HG03039 (cell line): ENCODE measurements at regions not wholly inside any gene's neighbourhood (a gene's known extent, or its start where the extent isn't known, plus 50 kb on each side); places are given as distances from the start of the nearest gene placed in this dataset.

Experiments used
- ATAC-seq: cut with Tn5 transposase; IDR thresholded peaks from one replicate; pipeline ENCODE4 v1.9.1; 2021; ENCODE audit warnings: mild to moderate bottlenecking, moderate library complexity; ENCODE audit not compliant: unreplicated experiment

DNA sequence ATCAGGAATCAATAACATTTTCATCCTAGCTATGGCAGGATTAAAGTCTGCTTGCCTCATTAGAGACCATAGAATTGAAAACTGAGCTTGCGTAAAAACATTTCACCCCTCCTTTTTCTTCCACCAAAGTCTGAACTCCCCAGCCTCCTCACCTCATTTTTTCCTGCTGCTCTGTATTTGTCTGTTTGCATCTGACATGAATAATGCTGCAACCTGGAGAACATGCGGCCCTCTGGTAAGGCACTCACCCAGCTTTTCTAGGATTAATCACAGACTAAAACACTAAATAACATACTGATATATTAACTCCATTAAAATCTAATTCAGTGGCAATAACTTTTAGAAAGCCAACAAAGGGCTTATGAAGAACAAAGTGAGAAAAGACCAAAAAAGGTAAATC is 677.7 kb upstream of the NRSN1 start:
- ATAC-seq, result no peak

GRCh38 chr6:23454080-23454976 is 671.7 kb upstream of the NRSN1 start:
- no peak for ATAC-seq

DNA sequence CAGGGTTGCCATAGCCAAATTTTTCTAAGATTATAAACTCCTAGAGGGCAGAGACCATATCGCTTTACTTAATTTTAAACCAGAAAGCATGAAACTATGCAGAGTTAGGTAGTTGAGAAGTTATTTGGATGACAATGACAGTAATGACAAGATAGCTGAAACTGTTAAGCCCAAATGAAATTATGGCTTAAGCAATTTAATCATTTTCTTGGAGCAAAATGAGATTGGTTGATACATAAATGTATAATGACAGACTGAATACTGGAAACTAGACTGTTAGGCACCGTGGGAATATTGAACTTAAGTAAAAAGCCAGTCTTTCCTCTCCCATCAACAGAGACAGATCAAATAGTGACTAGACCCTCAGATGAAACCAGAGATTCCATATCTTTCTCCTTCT is 670.3 kb upstream of the NRSN1 start:
- ATAC-seq, result no peak

DNA sequence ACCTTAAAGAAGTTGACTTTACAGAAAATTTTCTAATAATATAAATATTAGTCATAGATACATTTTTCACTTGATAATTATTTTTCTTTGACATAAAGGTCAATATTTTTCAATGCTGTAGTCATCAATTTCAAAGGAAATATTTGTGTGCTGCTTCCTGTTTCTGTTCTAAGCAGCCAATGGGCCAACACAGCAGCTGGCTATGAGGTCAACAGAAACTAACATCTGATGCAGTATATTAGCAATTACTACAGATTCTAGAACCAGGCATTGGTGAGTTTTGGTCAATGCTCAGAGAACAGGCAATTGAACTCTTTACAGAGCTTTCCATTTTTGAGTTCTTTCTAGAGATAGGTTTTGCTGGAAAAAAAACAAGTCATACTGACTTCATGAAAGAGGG is 669.6 kb upstream of the NRSN1 start:
- no peak for ATAC-seq

DNA sequence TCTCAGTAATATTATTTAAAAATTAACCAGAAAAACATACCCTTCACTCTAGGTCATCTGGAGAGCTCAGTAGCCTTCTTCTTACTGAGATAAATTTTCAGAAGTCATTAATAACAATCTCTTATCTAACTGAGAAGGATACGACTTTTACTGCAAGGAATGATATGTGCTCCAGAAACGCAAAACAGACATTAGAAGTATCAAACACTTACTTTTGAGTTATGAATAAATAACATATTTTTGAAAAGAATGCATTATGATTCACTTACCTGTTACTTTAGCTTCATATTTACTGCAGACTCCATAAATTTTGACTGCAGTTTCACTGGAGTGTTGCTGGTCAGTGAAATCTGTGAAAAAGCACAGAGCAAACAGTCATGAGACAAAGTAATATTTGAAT is 668.7 kb upstream of the NRSN1 start:
- ATAC-seq, result no peak

GRCh38 chr6:23465912-23466311 is 660.1 kb upstream of the NRSN1 start:
- ATAC-seq, result no peak

GRCh38 chr6:23477586-23477985 is 648.4 kb upstream of the NRSN1 start:
- no peak for ATAC-seq

DNA sequence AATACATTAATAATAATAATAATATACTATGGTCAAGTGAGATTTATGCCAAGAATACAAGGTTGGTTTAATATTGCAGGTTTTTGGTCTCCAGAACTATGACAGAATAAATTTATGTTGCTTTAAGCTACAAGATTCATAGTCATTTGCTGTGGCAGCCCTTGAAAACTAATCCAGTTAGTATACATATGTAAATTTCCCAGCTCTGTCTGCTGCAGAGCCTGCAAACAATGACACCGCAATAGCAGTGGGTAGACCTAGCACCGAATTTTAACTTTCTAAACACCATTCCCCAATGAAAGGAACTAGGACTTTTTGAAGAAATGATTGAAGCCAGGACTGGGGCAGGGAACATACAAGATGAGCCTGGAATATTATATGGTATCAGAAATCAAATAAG is 647.7 kb upstream of the NRSN1 start:
- ATAC-seq, result no peak

DNA sequence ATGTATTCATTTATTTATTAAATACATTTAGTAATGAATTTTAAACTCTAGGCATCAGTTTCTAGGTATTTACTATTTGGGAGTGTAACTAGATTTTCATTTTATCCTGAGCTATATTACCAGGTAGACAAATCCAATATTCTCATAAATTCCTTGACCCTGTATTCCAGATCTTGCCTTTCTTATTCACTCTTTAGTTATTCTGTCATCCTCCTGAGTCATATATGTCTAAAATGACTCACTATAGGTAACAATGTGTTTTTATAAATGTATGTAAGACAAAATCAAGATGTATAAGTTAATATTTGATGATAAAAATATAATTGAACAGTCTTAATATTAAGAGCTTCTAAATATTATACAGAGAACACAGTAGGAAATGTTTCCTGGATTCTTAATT is 642.1 kb upstream of the NRSN1 start:
- ATAC-seq, result no peak

DNA sequence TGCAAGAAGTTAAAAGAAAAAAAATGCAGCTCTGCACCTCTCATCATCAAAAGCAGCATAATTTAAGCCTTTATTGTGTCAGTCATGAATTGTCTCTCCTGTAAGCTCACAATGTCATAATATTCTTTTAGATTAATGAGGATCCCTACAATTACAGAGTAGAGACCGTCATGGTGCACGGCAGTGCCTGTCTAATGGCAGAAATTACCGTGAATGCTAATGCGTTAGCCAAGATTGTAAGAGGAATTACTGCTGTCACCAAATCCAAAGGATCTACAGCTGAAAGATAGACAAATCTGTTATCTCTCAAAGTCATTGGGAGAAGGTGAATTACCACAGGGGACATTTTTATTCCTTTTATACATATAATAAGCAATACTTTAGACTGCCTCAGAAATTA is 631.6 kb upstream of the NRSN1 start:
- ATAC-seq, result no peak

GRCh38 chr6:23498013-23498412 is 628.0 kb upstream of the NRSN1 start:
- ATAC-seq, result no peak

- no peak for ATAC-seq
These were observed 626.5 kb upstream of the NRSN1 start for GRCh38 chr6:23499549-23499948.

GRCh38 chr6:23503173-23503572 is 622.8 kb upstream of the NRSN1 start:
- no peak for ATAC-seq

- ATAC-seq, result no peak
These were observed 621.0 kb upstream of the NRSN1 start for GRCh38 chr6:23505026-23505425.

DNA sequence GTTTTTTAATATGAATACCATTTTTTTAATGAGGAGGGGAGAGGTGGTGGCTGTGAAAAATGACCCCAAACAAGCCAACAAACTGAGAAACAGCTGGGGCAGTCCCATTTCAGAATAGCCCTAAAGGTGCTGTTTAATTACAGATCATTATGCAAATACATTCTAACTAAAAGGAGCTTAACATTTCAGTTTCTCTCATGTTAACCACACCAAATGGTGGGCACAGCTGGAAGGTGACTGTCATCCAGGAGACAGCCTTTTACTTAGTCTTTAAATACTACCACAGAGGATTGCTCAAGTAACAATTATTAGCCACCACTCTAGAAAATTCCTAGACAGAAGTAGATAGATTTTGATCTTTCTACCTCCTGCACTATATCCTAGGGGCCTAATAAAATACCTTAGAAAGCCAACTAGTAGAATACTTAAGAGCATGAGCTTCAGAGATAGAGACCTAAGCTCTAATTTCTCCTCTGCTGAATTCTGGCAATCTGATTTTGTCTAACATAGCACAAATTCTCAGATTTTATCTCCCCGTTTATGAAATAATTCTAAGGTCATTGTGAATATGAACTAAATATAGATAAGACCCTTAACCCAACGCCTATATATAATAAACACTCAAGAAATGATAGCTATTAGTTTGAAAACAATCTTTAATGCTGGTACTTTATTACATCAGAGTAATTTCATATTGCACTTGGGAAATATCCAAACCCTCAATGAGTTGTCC is 615.1 kb upstream of the NRSN1 start:
- ATAC-seq, result no peak

DNA sequence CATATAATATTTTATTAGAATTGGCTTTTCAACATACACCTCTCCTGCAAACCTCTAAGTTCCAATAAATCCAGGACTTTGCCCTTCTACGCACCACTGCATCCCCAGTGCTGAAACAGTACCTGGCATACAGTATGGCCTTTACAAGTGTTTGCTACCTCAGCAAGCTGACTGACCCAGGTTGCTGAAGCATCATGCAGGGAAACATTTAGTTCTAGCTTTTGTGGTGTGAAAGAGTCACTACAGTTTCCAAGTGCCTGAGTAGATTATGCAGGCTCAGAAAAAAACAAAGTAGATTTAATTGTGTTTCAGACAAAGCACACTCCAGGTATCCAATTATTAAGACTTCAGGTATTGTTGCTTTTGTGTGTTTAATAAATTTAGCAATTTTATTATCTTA is 614.2 kb upstream of the NRSN1 start:
- no peak for ATAC-seq

GRCh38 chr6:23518294-23518693 is 607.7 kb upstream of the NRSN1 start:
- no peak for ATAC-seq

GRCh38 chr6:23522792-23523547 is 603.0 kb upstream of the NRSN1 start:
- ATAC-seq, result no peak

DNA sequence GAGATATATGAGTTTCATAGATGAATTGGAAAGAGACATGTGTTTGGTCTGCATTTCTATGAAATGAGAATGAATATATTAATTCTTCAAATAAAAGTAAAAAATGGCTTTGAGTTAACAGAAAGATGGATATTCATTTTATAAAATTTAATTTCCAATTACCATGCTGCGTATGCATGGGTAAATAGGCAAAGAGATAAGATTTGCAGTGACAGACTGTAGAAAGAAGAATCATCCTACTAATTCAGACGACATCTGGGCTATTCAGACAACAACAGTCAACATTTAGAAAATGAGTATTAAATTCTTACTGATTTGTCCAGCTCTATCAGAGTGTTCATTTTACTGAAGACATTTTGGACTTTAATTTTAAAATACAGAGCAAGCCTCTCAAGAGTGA is 602.2 kb upstream of the NRSN1 start:
- ATAC-seq, result no peak

DNA sequence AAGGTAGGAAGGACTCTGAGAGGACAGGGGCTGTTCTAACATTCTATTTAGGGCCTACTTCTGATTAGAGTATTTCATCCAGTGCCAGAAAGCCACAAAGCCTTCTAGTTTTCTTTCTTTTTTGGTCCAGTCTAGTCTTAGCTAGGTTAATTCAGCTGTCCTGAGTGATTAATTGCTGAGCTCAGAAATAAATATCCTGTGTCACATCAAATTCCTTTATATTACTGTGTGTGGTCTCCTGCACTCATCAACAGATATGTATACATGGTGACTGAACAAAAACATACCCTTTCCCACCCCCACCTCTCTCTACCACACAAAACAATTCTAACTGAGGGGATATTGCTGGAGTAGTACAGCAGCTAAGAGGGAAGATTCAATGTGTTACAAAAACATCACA is 601.5 kb upstream of the NRSN1 start:
- no peak for ATAC-seq

- no peak for ATAC-seq
These were observed 599.5 kb upstream of the NRSN1 start for GRCh38 chr6:23526526-23526925.

- ATAC-seq, result no peak
These were observed 596.1 kb upstream of the NRSN1 start for GRCh38 chr6:23529902-23530301.
